Activated naive CD4-positive, alpha-beta T cell treated with anti-CD3 and anti-CD28 coated beads, Interleukin-2, amount 50 U/mL, for 24 hours (primary cell): ENCODE measurements at regions not wholly inside any gene's neighbourhood (a gene's known extent, or its start where the extent isn't known, plus 50 kb on each side); places are given as distances from the start of the nearest gene placed in this dataset.

ENCODE experiments used
- H3K27ac Mint-ChIP-seq: one replicate; pipeline ENCODE4 v1.8.0; 2021; ENCODE audit warnings: mild to moderate bottlenecking, mixed read lengths
- H3K27me3 Mint-ChIP-seq: one replicate; pipeline ENCODE4 v1.8.0; 2021; ENCODE audit warnings: mixed read lengths
- H3K36me3 Mint-ChIP-seq: one replicate; pipeline ENCODE4 v1.8.0; 2021; ENCODE audit warnings: mixed read lengths
- H3K4me1 Mint-ChIP-seq: one replicate; pipeline ENCODE4 v1.8.0; 2021; ENCODE audit warnings: mixed read lengths
- H3K4me3 Mint-ChIP-seq: one replicate; pipeline ENCODE4 v1.8.0; 2021; ENCODE audit warnings: mild to moderate bottlenecking, mixed read lengths
- H3K9me3 Mint-ChIP-seq: one replicate; pipeline ENCODE4 v1.8.0; 2021; ENCODE audit warnings: mixed read lengths

GRCh38 chr13:111549464-111549863 is 229.0 kb downstream of the TEX29 start:
- Mint-ChIP-seq H3K9me3 (no peaks in the 10 kb centered on the region), H3K27ac (no peak overlapping the region)

DNA sequence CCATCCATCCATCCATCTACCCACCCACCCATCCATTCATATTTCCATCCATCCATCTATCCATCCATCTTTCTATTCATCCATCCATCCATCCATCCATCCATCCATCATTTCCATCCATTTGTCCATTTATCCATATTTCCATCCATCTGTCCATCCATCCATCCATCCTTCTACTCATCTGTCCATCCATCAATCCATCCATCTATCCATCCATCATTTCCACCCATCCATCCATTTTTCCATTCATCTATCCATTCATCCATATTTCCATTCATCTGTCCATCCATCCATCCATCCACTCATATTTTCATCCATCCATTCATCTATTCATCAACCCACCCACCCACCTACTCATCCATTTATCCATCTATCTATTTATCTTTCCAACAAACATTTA is 229.6 kb downstream of the TEX29 start:
- peaks cover 1% of the 10 kb centered on the region for H3K27me3 Mint-ChIP-seq
- no peak overlapping the region for H3K27ac Mint-ChIP-seq
- H3K4me1 Mint-ChIP-seq = no peaks in the 10 kb centered on the region
- no peak overlapping the region for H3K4me3 Mint-ChIP-seq
- H3K9me3 Mint-ChIP-seq = no peaks in the 10 kb centered on the region
- H3K36me3 Mint-ChIP-seq = no peaks in the 10 kb centered on the region

More at GRCh38 chr13:111549464-111549863, 229.0 kb downstream of the TEX29 start:
- H3K4me3 Mint-ChIP-seq = no peak overlapping the region
- H3K36me3 Mint-ChIP-seq = no peaks in the 10 kb centered on the region
- H3K27me3 Mint-ChIP-seq = peaks cover 1% of the 10 kb centered on the region
- no peaks in the 10 kb centered on the region for H3K4me1 Mint-ChIP-seq

DNA sequence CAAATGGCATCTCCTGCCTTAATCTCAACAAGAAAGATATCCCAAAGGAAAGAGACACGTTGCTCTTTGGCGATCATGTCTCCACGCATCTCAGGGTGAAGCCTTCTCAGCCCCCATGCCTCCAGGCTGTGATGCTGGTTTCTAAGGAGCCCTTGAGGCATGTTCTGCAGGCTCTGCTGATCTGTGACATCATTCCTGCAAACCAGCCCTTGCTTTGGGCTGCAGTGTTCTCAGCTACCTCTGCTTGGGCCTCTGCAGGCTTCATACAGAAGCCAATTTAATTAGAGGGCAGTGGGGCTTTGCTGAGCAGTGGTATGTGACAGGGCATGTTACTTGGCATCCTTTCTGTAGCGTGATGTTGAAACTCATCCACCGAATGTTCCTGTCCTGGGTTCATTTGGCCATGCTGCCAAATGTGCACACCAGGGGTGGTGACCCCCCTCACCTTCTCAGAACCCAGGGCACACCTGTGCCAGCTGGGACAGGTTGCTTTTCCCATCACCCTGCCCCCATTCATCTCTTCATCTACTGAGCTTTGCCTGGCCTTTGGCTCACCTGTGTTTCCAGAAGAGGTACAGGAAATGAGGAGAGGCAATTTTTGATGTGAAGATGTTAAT is 230.9 kb downstream of the TEX29 start:
- no peak overlapping the region for H3K4me3 Mint-ChIP-seq
- no peaks in the 10 kb centered on the region for H3K4me1 Mint-ChIP-seq
- H3K36me3 Mint-ChIP-seq = no peaks in the 10 kb centered on the region
- no peak overlapping the region for H3K27ac Mint-ChIP-seq
- no peaks in the 10 kb centered on the region for H3K9me3 Mint-ChIP-seq
- H3K27me3 Mint-ChIP-seq = peaks cover 1% of the 10 kb centered on the region

- Mint-ChIP-seq H3K36me3 (no peaks in the 10 kb centered on the region), H3K4me1 (no peaks in the 10 kb centered on the region), H3K27ac (no peak overlapping the region), H3K27me3 (peaks cover 2% of the 10 kb centered on the region), H3K4me3 (no peak overlapping the region), H3K9me3 (no peaks in the 10 kb centered on the region)
Measured at GRCh38 chr13:111552891-111553655, 232.6 kb downstream of the TEX29 start.

GRCh38 chr13:111554539-111555267 is 234.3 kb downstream of the TEX29 start:
- Mint-ChIP-seq H3K36me3 (no peaks in the 10 kb centered on the region), H3K4me1 (no peaks in the 10 kb centered on the region), H3K27me3 (peaks cover 4% of the 10 kb centered on the region), H3K9me3 (no peaks in the 10 kb centered on the region), H3K27ac (no peak overlapping the region), H3K4me3 (no peak overlapping the region)

GRCh38 chr13:111555268-111555808 is 234.9 kb downstream of the TEX29 start:
- H3K4me3 Mint-ChIP-seq = no peak overlapping the region
- H3K36me3 Mint-ChIP-seq = no peaks in the 10 kb centered on the region
- no peaks in the 10 kb centered on the region for H3K9me3 Mint-ChIP-seq
- no peaks in the 10 kb centered on the region for H3K4me1 Mint-ChIP-seq
- H3K27me3 Mint-ChIP-seq = peaks cover 4% of the 10 kb centered on the region
- no peak overlapping the region for H3K27ac Mint-ChIP-seq

DNA sequence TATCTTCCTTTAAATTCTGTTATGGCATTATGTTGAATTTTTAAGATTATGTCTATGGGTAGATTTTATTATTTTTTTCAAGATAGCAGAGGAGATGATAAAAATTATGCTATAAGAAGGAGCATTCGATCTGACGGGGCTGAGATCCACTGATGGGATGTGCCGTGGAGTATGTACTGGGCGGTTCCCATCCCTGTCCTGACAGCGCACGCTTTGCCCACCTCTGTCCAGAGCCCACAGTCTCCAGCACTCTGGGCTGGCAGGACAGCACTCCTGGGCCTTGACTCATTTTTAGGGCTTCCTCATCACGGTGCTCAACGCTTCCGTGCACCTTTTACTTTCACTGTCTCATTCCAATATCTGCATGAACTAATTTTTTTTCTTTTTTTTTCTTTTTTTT is 235.5 kb downstream of the TEX29 start:
- Mint-ChIP-seq H3K4me1 (no peaks in the 10 kb centered on the region), H3K9me3 (no peaks in the 10 kb centered on the region), H3K27ac (no peak overlapping the region), H3K4me3 (no peak overlapping the region), H3K36me3 (no peaks in the 10 kb centered on the region), H3K27me3 (peaks cover 4% of the 10 kb centered on the region)

DNA sequence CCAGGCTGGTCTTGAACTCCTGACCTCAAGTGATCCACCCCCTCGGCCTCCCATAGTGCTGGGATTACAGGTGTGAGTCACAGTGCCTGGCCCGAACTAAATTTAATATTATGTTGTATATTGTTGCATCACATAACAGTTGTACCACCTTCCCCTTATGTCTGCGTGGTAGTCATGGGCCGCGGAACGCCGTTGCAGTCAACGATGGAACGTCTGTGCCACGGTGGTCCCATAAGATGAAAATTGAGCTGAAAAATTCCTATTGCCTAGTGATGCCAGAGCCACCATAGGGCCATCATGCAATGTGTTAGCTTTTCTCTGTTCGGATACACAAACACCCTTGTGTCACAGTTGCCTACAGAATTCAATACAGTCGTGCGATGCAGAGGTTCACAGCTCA is 236.1 kb downstream of the TEX29 start:
- no peak overlapping the region for H3K27ac Mint-ChIP-seq
- H3K4me1 Mint-ChIP-seq = no peaks in the 10 kb centered on the region
- H3K9me3 Mint-ChIP-seq = no peaks in the 10 kb centered on the region
- no peaks in the 10 kb centered on the region for H3K36me3 Mint-ChIP-seq
- peaks cover 4% of the 10 kb centered on the region for H3K27me3 Mint-ChIP-seq
- no peak overlapping the region for H3K4me3 Mint-ChIP-seq

DNA sequence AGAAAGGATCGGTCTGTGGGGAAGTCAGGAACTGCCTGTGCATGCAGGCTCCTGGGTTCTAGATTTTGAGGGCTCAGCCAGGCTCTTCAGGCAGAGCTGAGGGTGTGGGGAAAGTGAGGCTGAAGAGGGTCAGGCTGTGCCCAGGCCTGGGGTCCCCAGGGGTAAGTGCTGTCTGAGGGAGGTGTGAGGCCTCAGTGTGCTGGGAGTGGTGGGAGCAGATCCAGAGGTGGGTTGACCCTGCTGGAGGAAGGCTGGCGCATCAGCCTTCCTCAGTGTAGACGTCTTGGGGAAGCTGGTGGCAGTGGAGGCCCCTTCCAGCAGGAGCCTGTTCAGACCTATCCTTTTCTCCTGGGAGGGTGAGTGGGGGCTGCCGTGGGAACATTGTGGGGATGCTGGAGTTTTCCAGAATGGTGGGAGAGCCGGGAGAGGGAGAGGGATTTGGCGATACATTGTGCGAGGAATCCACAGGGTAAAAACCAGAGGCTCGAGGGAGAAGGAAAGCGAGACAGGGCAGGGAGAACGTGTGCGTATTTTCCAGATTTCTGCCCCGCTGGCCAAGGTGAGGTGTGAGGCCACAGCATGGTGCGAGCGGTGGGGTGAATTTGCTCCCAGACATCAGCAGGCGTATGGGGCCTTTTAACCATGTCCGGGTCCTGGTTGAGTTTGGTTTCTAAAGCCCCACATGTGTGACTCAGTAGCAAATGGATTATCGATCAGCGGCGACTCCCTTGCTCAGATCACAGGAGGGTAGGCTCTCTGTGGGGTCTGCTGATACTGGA is 237.7 kb downstream of the TEX29 start:
- H3K9me3 Mint-ChIP-seq = no peaks in the 10 kb centered on the region
- no peaks in the 10 kb centered on the region for H3K36me3 Mint-ChIP-seq
- H3K27ac Mint-ChIP-seq = no peak overlapping the region
- H3K4me3 Mint-ChIP-seq = no peak overlapping the region
- no peaks in the 10 kb centered on the region for H3K4me1 Mint-ChIP-seq
- H3K27me3 Mint-ChIP-seq = peaks cover 11% of the 10 kb centered on the region

GRCh38 chr13:111558700-111559088 is 238.3 kb downstream of the TEX29 start:
- Mint-ChIP-seq H3K27ac (no peak overlapping the region), H3K4me3 (no peak overlapping the region), H3K4me1 (no peaks in the 10 kb centered on the region), H3K36me3 (no peaks in the 10 kb centered on the region), H3K9me3 (no peaks in the 10 kb centered on the region), H3K27me3 (peaks cover 11% of the 10 kb centered on the region)

GRCh38 chr13:111559612-111560403 is 239.4 kb downstream of the TEX29 start:
- Mint-ChIP-seq H3K9me3 (no peaks in the 10 kb centered on the region), H3K4me1 (no peaks in the 10 kb centered on the region), H3K27ac (no peak overlapping the region), H3K36me3 (no peaks in the 10 kb centered on the region), H3K27me3 (peaks cover 12% of the 10 kb centered on the region), H3K4me3 (no peak overlapping the region)

- Mint-ChIP-seq H3K4me3 (no peak overlapping the region), H3K9me3 (no peaks in the 10 kb centered on the region), H3K27ac (no peak overlapping the region), H3K36me3 (no peaks in the 10 kb centered on the region), H3K4me1 (no peaks in the 10 kb centered on the region), H3K27me3 (peaks cover 12% of the 10 kb centered on the region)
Measured at GRCh38 chr13:111561091-111561781, 240.8 kb downstream of the TEX29 start.

GRCh38 chr13:111562716-111563115 is 242.3 kb downstream of the TEX29 start:
- Mint-ChIP-seq H3K27ac (no peak overlapping the region), H3K27me3 (peaks cover 14% of the 10 kb centered on the region), H3K36me3 (no peaks in the 10 kb centered on the region), H3K4me1 (no peaks in the 10 kb centered on the region), H3K9me3 (no peaks in the 10 kb centered on the region), H3K4me3 (no peak overlapping the region)

GRCh38 chr13:111564606-111565005 is 244.2 kb downstream of the TEX29 start:
- Mint-ChIP-seq H3K4me3 (no peak overlapping the region), H3K36me3 (no peaks in the 10 kb centered on the region), H3K27ac (no peak overlapping the region), H3K27me3 (peaks cover 10% of the 10 kb centered on the region), H3K4me1 (no peaks in the 10 kb centered on the region), H3K9me3 (no peaks in the 10 kb centered on the region)
